COLO668 (cell line): ENCODE measurements at regions not wholly inside any gene's neighbourhood (a gene's known extent, or its start where the extent isn't known, plus 50 kb on each side); places are given as distances from the start of the nearest gene placed in this dataset.
"Not testable (repeated sequence)": the region's sequence is repeated elsewhere in the genome, so short reads cannot be mapped to it uniquely, and the experiment has no call there.

Experiments used
- DNase-seq: peaks from one replicate; lab custom pipeline; 2025; ENCODE audit not compliant: unreplicated experiment; lab: John Stamatoyannopoulos, UW

DNA sequence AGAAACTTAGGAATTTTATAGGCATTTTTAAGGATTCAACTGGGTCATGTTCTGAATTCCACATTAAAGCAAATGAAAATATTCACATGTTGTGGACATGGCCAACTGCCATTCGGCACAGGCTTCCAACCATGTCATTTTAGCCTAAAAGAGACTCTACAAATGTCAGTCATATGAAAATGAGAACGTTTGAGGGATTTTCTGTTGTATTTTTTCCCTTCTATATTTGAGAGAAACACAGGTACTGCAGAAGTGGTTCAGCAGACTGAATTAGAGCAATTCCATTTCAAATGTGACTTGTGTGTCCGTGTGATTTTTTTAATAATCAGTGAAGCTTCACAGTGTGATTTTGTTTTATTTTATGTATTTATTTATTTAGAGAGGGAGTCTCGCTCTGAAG lies 124.3 kb downstream of the TP53TG3F start:
- not testable (repeated sequence) for DNase-seq

DNA sequence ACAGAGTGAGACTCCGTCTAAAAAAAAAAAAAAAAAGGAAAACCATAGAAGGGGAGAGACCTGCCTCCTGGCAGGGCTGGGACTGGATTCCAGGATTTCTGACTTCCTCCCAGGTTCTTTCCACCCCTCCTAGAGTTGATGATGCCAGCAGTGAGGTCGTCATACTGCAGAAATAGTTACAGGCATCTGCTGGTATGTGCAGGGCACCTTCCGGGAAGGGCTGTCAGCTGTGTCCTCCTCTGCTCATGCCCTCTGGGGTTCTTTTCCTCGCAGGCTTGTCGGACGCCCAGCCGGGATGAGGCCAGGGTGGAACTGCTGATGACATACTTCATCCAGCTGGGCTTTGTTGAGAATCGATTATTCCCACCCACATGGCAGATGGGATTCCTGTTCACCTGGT lies 129.2 kb downstream of the TP53TG3F start:
- DNase-seq: not testable (repeated sequence)

DNA sequence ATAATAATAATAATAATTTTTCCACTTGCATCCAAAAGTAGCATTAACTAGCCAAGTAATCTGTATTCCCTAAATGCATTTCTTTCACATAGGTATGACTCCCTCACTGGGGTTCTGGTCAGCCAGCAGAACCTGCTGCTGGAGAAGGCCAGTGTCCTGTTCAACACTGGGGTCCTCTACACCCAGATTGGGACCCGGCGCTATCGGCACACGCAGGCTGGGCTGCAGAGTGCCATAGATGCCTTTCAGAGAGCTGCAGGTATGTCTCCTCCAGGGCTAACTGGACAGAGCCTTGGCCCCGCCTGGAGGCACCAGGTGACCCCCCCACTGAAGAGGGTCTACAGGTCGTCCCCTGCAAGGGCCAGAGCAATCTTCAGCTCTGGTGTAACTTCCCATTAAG lies 133.9 kb downstream of the TP53TG3F start:
- DNase-seq: not testable (repeated sequence)

DNA sequence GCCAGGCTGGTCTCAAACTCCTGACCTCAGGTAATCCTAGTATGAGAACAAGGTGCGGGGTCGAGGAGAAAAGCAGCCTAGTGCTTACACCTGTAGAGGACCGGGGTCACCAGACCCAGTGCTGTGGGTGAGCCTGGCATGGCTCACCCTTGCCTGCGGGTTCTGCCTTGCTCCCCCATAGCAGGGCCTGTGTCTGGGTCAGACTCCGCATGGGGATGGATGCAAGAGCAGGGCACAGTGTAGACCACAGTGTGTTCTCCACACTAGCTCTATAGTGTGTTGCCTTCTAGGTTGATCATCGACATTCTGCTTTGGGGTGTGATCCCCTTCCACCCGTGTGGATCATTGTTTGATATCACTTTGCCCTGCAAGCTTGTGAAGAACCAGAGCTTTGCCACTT lies 135.7 kb downstream of the TP53TG3F start:
- DNase-seq: not testable (repeated sequence)

DNA sequence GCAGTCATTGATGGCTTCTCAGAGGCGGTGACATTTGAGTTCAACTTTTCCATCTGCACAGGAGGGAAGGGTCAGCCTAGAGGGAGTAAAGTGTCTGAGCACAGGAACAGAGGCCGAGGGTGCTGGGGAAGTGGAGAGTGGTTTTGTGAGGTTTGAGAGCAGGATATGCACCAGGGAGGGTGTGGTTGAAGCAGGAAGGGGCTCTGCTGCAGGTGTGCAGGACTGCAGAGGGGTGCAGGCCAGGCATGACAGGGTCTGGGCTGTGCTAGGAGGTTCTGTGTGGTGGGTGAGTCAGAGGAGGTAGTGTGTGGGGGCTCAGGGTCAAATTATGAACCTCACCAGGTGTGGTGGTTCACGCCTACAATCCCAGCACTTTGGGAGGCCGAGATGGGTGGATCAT lies 141.6 kb downstream of the TP53TG3F start:
- DNase-seq: not testable (repeated sequence)

DNA sequence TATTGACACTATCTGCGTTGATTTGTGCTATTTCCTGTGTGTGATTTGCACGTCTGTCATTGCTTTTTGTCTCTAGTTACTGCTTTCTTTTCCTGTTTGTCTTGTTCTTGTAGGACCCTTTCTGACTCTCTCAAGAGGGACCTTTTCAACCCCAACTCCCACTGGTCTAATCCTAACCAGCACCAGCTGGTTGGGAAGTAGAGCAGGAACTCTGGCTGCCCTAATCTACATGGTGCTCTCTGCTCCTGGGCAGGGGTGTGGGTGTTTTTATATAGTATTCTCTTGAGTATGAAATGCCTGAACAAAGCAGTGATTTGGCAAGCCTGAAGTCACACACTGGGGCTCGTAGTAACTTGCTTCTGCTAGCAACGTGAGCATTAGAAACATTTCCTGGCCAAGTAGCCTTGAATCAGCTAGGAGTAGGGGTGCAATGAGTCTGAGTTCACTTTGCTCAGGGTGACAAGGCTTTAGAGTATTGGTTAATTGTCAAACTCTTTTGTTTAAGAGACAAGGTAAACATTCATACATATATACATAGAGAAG lies 164.2 kb downstream of the TP53TG3F start:
- DNase-seq: not testable (repeated sequence)

DNA sequence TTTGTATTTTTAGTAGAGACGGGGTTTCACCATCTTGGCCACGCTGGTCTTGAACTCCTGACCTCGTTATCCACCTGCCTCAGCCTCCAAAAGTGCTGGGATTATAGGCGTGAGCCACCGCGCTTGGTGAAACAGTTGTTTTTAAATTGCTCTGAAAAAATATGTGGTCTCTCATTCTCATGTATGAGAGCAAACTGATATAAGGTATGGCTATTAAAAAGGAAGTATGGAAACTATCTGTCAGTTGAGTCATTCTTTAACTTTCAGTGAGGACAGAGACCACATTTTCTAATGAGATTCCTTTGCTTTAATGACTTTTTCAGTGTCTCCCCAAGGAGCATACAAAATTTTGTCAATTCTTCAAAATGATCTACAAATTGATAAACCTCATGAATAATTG lies 169.5 kb downstream of the TP53TG3F start:
- not testable (repeated sequence) for DNase-seq

DNA sequence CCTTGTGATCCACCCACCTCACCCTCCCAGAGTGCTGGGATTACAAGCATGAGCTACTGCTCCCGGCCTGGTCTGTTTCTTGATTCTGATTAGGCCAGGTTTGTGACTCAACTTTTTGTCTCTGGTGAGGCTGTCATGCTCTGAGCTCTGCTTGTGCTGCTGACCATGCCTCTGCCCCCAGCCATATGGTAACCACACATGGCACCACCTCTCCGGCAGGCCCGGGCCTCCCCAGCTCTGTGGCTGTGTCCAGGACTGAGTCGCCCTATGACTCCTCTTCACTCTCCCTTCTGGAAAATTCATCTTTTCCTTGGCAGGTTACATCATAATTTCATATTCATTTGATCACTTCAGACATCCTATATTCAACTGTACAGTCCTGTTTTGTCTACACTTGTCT lies 172.3 kb downstream of the TP53TG3F start:
- not testable (repeated sequence) for DNase-seq

DNA sequence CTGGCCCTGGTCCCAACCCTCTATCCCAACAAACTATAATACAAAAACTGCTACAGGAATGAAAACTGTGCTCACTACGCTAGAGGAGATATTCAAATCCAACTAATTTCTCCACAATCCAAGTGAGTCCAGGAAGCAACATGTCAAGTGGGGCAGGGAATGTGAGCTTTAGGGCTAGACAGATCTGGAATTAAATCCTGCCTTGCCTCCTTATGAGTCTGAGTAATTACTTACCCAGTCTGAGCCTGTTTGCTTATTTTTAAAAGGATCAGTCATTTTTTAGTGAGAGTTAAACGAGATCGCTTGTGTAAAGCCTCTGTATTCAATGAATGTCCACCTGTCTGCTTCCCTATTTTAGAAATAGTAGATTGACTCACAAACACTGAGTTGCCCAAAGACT lies 174.6 kb downstream of the TP53TG3F start:
- not testable (repeated sequence) for DNase-seq

DNA sequence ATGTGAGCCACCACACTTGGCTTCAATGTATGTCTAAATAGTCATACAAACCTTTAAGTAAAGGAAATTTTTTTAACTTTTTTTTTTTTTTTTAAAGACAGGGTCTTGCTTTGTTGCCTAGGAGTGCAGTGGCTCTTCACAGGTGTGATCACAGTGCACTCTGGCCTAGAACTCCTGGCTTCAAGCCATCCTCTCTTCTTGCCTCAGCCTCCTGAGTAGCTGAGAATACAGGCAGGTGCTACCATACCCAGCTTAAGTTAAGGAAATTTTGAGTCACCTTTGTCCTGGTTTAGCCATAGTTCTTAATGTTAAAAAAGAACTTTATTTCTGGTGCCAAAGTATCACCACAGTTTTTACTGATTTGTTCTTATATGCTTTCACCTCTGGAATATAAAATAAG lies 177.3 kb downstream of the TP53TG3F start:
- not testable (repeated sequence) for DNase-seq

DNA sequence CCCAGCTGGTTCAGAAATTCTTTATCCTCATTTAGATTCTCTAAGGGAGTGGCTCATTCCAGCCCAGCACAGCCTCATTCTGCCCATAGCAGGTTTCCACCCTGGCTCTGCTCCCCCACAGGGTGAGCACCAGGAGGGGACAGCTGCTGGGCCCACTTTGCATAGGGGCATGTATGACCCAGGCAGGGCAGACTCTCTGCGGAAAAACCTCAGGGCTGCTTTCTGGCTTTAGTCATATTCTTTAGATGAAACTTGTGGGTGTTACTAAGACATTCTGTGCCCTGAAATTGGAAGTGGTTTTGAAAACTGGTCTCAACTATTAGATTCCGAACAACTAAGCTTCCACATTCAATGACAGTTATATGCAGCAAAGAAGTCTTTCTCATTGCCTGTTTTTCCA lies 183.9 kb downstream of the TP53TG3F start:
- DNase-seq: not testable (repeated sequence)

DNA sequence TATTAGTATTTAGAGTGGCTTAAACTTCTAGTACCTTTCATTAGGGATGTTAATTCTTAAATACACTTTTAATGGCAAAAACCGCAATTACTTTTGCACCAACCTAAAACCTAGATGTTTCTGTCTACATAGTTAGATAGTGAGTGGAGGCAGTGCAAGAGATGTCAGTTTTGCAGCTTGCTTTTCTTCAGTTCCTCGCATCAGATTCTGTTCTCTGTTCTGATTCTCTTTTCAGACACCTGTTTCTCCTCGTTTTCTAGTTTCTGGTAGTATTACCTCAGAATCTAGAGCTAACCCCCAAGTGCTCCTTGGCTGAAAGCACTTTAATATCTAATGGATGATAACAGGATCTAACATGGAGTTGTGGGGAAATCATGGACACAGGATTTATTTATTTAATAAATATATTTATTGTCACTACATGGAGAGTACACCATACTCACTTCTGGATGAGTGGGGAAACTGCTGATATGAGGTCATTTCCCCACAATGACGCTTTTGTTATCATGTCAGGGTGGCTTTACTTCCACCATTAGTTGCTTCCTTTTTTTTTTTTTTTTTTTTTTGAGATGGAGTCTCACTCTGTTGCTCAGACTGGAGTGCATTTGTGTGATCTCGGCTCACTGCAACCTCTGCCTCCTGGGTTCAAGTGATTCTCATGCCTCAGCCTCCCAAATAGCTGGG lies 184.4 kb downstream of the TP53TG3F start:
- DNase-seq: not testable (repeated sequence)

DNA sequence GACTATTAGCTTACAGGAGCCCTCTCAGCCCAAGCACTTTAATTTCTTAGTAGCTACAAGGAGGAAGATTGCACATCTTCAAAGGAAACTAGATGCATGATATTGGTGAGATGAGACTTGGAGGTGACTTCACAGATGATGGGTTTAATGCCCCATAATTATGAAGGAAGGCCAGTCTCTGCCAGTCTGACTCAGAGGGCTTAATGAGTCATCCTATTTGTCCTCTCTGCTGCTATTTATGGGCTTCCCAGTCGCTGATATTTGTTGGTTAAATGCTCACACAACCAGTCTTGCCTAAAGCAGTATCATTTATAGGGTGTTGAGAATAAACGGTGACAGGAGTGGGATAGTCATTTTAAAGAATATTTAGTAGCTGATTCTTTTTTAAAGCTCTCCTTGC lies 187.0 kb downstream of the TP53TG3F start:
- not testable (repeated sequence) for DNase-seq

DNA sequence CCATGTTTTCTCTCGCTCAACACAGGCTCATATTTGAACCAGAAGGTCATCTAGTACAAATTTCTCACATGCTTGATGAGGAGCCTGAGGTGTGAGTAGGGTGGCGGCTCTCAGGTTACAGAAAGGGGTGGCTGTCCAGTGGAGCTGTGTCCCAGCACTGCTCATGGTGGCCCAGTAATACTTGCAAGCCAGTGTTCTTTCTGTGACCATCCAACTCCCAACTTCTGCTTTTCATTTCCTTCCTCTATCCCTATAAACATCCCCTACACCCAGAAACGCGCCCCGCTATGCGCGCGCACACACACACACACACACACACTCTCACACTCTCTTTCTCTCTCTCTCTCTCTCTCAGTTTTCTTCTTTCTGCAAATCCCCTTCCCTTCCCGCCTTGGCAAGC lies 196.3 kb downstream of the TP53TG3F start:
- not testable (repeated sequence) for DNase-seq

DNA sequence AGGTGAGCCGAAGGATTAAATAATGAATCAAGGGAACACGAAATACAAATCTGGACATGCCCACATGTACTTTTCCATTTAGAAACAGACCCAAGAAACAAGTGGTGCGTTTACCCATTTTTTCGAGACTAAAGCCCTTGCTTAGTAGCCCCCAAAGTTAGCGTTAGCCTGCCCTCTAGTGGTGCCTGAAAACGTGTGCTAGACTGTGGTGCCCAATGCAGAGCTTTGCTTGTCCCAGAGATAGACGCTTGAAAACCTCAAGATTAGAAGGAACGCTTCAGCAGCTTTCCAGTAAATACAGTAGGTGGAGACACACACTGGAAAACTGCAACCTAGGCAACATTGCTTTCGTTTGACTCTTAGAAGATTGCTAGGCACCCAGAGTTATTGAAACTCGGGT lies 197.0 kb downstream of the TP53TG3F start:
- DNase-seq: not testable (repeated sequence)

DNA sequence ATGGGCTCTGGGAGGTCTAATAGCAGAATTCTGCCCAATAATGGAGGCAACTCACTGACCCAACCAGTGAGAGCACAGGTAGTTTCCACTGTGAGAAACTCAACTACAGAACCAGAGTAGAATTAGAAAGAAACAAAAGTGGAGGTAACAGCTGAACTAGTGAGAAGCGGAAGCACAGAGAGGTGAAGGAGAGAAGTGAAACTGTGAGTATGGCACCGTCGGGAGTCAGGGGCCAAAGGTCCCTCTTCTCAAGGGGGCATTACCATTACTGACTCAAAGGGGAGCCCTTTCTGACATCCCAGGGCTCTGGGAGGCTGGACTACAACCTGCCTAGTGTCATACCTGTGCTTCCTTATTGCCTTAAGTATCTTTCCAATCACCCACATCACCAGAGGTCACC lies 198.3 kb downstream of the TP53TG3F start:
- DNase-seq: not testable (repeated sequence)

DNA sequence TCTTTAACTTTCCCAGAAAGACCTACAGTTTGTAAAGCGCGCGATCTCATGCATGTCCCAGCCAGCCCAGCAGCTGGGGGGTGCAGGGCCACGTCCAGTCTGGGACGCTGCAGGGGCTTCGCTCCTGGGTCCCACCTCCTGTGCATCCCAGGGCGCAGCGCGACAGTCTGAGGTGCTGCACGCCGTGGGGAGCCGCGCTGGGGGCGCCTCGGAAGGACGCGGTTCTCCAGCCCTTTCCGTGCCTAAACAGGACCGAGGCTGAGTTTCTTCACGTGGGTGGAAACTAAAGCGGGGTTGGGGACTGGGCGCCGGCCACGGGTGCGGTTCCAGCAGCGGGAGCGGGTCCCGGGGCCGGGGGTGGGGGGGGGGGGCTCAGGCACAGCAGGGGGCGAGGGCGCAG lies 221.4 kb downstream of the TP53TG3F start:
- DNase-seq: not testable (repeated sequence)

DNA sequence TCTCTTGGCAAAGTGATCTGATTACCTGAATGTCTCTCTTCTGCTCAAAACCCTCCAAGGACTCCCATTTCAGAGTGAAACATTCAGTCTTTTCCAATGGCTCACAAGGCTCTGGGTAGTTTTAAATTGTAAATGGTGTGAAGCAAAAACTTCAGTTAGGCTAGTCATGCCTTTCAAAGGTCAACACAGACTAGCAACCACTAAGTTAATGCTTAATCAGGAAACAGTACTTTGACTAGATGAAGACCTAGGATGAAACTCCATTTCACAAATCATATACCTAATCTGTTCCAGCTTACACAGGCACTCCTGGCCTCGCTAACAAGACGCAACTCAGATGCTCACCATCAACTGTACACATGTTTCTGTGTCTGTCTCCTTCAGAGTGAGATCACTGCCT lies 240.9 kb downstream of the TP53TG3F start:
- not testable (repeated sequence) for DNase-seq

DNA sequence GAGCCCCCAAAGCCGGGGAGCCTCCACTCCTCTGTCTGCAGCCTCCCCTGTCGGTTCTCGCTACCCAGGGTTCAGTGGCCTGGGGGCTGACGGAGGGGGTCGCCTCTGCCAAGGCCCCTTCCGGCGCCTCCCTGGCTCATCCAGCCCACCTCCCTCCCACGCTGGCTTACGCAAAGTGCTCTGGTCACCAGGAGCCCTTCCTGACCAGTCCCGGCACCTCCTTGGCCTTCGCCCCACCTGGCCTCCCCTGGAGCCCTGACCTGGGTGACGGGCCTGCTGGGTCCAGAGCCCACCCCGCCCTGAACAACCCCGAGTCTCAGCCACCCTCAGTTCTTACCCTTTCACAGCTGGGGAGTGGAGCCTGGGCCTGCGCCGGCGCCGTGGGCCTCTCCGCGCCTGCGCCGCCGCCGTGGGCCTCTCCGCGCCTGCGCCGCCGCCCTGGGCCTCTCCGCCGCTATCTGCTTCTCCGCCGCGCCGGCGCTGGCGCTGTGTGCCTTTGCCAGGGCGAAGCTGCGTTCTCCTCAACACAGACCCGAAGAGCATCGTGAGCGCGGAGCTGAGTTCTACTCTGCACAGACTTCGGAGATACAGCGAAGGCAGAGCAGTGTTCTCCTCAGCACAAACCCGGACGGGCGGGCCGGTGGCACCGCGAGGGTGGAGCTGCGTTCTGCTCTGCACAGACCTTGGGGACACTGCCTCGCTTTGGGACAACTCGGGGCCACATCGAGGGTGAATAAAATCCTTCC lies 247.6 kb downstream of the TP53TG3F start:
- DNase-seq: not testable (repeated sequence)

DNA sequence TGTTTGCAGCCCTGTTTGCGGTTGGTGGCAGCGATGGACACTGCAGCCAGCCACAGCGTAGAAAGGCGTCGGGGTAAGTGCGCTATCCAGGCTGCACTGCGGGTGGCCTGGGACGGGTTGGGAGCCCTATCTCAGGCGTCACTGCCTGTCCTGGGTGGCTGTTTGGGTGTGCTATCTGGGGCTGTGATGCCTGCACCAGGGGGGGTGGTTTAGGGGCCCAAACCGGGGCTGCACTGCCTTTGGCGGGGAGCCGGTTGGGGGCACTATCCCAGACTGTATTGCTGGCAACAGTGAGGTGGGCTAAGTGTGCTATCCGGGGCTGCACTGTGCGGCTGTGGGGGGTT lies 248.2 kb downstream of the TP53TG3F start:
- DNase-seq: not testable (repeated sequence)

DNA sequence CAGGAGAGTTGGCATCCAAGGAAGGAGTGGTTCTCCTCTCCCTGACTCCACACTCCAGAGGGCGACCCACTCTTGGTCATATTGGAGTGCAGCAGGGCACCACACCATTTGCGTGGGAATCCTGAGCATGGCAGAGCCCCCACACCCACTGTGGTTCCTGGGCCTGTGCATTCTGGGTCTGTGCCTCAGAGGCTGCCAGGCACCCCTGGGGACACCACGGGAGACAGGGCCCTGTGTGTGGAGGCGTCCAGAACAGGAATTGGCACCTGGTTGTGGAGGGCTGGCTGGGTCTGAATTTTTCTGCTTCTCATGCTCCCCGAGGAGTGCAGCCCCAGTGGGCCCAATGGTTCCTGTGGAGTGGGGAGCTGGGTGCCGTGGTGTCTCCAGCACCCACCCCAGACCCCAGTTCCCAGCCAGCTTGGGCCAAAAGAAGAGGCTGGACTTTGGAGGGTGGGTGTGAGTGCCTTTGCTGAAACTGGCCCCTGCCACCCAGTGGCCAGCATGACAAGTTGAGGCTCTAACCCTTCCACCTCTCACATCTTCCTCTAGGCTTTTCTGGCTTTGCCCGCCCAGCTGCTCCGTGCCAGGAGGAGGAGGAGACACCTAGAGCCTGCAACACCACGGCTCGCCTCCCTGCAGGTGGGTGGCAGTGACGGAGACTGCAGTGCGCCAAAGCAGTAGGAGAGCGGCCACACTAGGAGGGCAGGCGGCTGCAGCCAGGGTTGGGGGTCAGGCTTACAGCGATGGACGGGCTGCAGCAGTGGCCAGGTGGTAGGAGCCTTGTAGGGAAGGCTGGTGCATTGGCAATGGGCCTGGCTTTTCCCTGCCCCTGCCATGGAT lies 250.7 kb downstream of the TP53TG3F start:
- not testable (repeated sequence) for DNase-seq
